PC-9 (cell line): ENCODE measurements at regions not wholly inside any gene's neighbourhood (a gene's known extent, or its start where the extent isn't known, plus 50 kb on each side); places are given as distances from the start of the nearest gene placed in this dataset.

Source experiments
- BruUV-seq: library from RNA; stranded (reverse); fragments of 400-500 nt; replicated peaks from 2 replicates; lab custom pipeline; 2021; lab: Mats Ljungman, UMichigan
- CTCF ChIA-PET: fragments of 300-600 bp; sonication (Branson Sonifier 250); formaldehyde crosslinking; loops from one replicate; lab custom pipeline; 2022; ENCODE audit warnings: antibody characterized with exemption; lab: Charles Lee
- POLR2A ChIA-PET: fragments of 300-600 bp; sonication (Branson Sonifier 250); formaldehyde crosslinking; loops from one replicate; lab custom pipeline; 2022; ENCODE audit warnings: antibody characterized with exemption; ENCODE audit not compliant: unreplicated experiment; lab: Charles Lee
- DNase-seq, 2 experiments: peaks; one replicate each; pipeline versions ENCODE4 v3.0.0 to v3.0.0-alpha.2; 2015 to 2022; ENCODE audit warnings: mixed read lengths in 1 of 2
- H2AFZ ChIP-seq: fragments of 200-600 bp; sonication (generic); 2 replicates; pipeline ENCODE4 v1.8.1; 2017; ENCODE audit warnings: antibody characterized with exemption
- H3F3A ChIP-seq: fragments of 200-600 bp; sonication (generic); 2 replicates; pipeline ENCODE4 v1.8.1; 2017; ENCODE audit warnings: antibody characterized with exemption, mild to moderate bottlenecking, low read depth; ENCODE audit not compliant: insufficient read depth
- H3K27ac ChIP-seq: fragments of 200-600 bp; sonication (generic); 2 replicates; pipeline ENCODE4 v1.6.1; 2016; ENCODE audit warnings: mixed run types
- H3K27me3 ChIP-seq: fragments of 200-600 bp; sonication (generic); 2 replicates; pipeline ENCODE4 v1.6.1; 2016; ENCODE audit warnings: low read depth, mixed run types; ENCODE audit not compliant: insufficient read depth
- H3K36me3 ChIP-seq: fragments of 200-600 bp; sonication (generic); 2 replicates; pipeline ENCODE4 v1.6.1; 2016; ENCODE audit warnings: low read depth, mixed run types
- H3K4me1 ChIP-seq: fragments of 200-600 bp; sonication (generic); replicated peaks from 2 replicates; pipeline ENCODE4 v1.6.1; 2016; ENCODE audit warnings: mixed run types; ENCODE audit not compliant: insufficient read depth
- H3K4me2 ChIP-seq: fragments of 200-600 bp; sonication (generic); 2 replicates; pipeline ENCODE4 v1.6.1; 2017; ENCODE audit warnings: mixed run types
- H3K4me3 ChIP-seq: fragments of 200-600 bp; sonication (generic); 2 replicates; pipeline ENCODE4 v1.6.1; 2016; ENCODE audit warnings: mixed run types
- H3K79me2 ChIP-seq: fragments of 200-600 bp; sonication (generic); 2 replicates; pipeline ENCODE4 v1.6.1; 2017; ENCODE audit warnings: low read depth, mixed run types
- H3K9me2 ChIP-seq: fragments of 200-600 bp; sonication (generic); 2 replicates; pipeline ENCODE4 v1.8.1; 2017; ENCODE audit warnings: mild to moderate bottlenecking; ENCODE audit not compliant: insufficient read depth
- H3K9me3 ChIP-seq: fragments of 200-600 bp; sonication (generic); 2 replicates; pipeline ENCODE4 v1.8.1; 2016; ENCODE audit warnings: low read depth; ENCODE audit not compliant: insufficient read depth
- H4K20me1 ChIP-seq: fragments of 200-600 bp; sonication (generic); 2 replicates; pipeline ENCODE4 v1.8.1; 2017; ENCODE audit not compliant: insufficient read depth
- CTCF ChIP-seq: fragments of 200-600 bp; sonication (generic); conservative IDR thresholded peaks from 2 replicates; pipeline ENCODE4 v1.6.1; 2017; ENCODE audit warnings: mixed run types, antibody characterized with exemption, mild to moderate bottlenecking, moderate library complexity
- EZH2 ChIP-seq: fragments of 200-600 bp; sonication (generic); IDR thresholded peaks from 2 replicates; pipeline ENCODE4 v1.8.0; 2017; ENCODE audit warnings: antibody characterized with exemption, low read depth
- intact Hi-C: fragments of 100-400 bp; cut with micrococcal nuclease; formaldehyde crosslinking; loops from one replicate; pipeline ENCODE4 v1.10.0; 2022; ENCODE audit not compliant: unreplicated experiment

- Histone ChIP-seq H3K4me2 (no peak overlapping the region), H2AFZ (no peak overlapping the region), H3K4me3 (no peak overlapping the region), H4K20me1 (no peaks in the 10 kb centered on the region), H3K27ac (no peak overlapping the region), H3K9me2 (no peaks in the 10 kb centered on the region), H3F3A (no peaks in the 10 kb centered on the region), H3K9me3 (no peaks in the 10 kb centered on the region), H3K27me3 (no peaks in the 10 kb centered on the region), H3K36me3 (no peaks in the 10 kb centered on the region), H3K4me1 (no peaks in the 10 kb centered on the region), H3K79me2 (no peaks in the 10 kb centered on the region)
- TF ChIP-seq EZH2 (no peak), CTCF (no peak)
- no TSS peak for BruUV-seq
- ChIA-PET POLR2A (no interaction called here), CTCF (no interaction called here)
- intact Hi-C loops = no loop called here
- DNase-seq = no peak
Observed at GRCh38 chrX:126027229-126027628, 138.9 kb downstream of the DCAF12L2 start.

GRCh38 chrX:126030021-126030420 is 136.1 kb downstream of the DCAF12L2 start:
- H3K9me3 ChIP-seq = no peaks in the 10 kb centered on the region
- no peak overlapping the region for H2AFZ ChIP-seq
- no peaks in the 10 kb centered on the region for H4K20me1 ChIP-seq
- H3K36me3 ChIP-seq = no peaks in the 10 kb centered on the region
- POLR2A ChIA-PET = no interaction called here
- no peak overlapping the region for H3K27ac ChIP-seq
- intact Hi-C loops = no loop called here
- H3K4me1 ChIP-seq = no peaks in the 10 kb centered on the region
- H3K79me2 ChIP-seq = no peaks in the 10 kb centered on the region
- no peaks in the 10 kb centered on the region for H3K27me3 ChIP-seq
- no peak overlapping the region for H3K4me3 ChIP-seq
- no TSS peak for BruUV-seq
- no peaks in the 10 kb centered on the region for H3K9me2 ChIP-seq
- H3K4me2 ChIP-seq = no peak overlapping the region
- no peak for TF ChIP-seq CTCF
- TF ChIP-seq EZH2 = no peak
- H3F3A ChIP-seq = no peaks in the 10 kb centered on the region
- CTCF ChIA-PET = no interaction called here
- DNase-seq = no peak

- ChIA-PET CTCF (no interaction called here), POLR2A (no interaction called here)
- Histone ChIP-seq H4K20me1 (no peaks in the 10 kb centered on the region), H3K9me3 (no peaks in the 10 kb centered on the region), H3K4me1 (no peaks in the 10 kb centered on the region), H3K79me2 (no peaks in the 10 kb centered on the region), H3F3A (no peaks in the 10 kb centered on the region), H3K4me3 (no peak overlapping the region), H3K4me2 (no peak overlapping the region), H3K36me3 (no peaks in the 10 kb centered on the region), H2AFZ (no peak overlapping the region), H3K9me2 (no peaks in the 10 kb centered on the region), H3K27ac (no peak overlapping the region), H3K27me3 (no peaks in the 10 kb centered on the region)
- no TSS peak for BruUV-seq
- DNase-seq = no peak
- TF ChIP-seq EZH2 (no peak), CTCF (no peak)
- intact Hi-C loops = no loop called here
Observed at GRCh38 chrX:126063984-126064383, 102.1 kb downstream of the DCAF12L2 start.
